Stimulated activated CD8-positive, alpha-beta memory T cell treated with anti-CD3 and anti-CD28 coated beads, Interleukin-2, amount 100 ng/mL, for 48 hours (primary cell): ENCODE measurements at regions not wholly inside any gene's neighbourhood (a gene's known extent, or its start where the extent isn't known, plus 50 kb on each side); places are given as distances from the start of the nearest gene placed in this dataset.

ENCODE experiments used
- DNase-seq, 2 donors: peaks; one replicate each; pipeline ENCODE4 v3.0.0-alpha.2; 2020; ENCODE audit warnings: low read depth in 2 of 2

DNA sequence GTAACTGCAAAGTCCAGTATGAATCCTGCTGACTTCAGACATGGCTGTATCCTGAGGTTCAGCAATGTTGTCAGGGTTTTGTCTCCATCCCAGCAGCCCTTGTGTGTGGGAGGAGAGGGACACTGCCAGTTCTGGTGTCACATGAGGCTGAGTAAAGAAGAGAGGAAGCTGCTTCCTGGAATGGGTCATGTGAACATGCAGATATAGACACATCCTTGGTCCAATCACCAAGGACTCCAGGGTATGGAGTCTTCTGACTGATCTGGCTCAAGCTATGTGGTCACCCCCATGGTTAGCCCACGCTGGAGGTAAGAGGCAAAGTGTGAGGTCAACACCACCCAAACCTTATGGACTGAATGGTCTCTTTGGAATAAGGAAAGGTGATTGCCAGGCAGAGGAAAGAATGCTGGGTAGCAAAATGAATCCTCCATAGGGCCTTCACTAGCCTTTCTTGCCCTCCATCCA lies 134.4 kb upstream of the SLC1A4 start:
- no peak for DNase-seq

GRCh38 chr2:64857581-64858471 lies 131.4 kb upstream of the SLC1A4 start:
- DNase-seq: no peak

- DNase-seq: no peak
Measured at GRCh38 chr2:64858541-64859311, 130.5 kb upstream of the SLC1A4 start.

GRCh38 chr2:64859312-64860212 lies 129.6 kb upstream of the SLC1A4 start:
- no peak for DNase-seq

GRCh38 chr2:64860276-64860885 lies 128.8 kb upstream of the SLC1A4 start:
- no peak for DNase-seq

DNA sequence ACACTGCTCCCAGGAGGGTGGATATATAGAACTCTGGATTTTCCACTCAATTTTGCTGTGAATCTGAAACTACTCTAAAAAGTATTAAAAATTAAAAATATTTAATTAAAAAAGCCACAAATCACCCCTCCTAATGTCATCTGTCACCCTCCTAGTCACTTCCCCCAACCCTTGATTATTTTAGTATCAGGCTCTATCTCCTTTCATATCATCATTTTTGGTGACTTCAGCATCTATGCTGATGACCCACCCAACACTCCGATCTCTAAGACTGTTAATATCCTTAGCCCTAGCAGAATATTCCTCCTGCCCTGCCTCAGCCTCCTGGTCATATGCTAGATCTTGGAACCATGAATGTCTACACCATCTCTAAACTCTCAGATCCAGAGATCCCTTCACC lies 128.3 kb upstream of the SLC1A4 start:
- DNase-seq: no peak

DNA sequence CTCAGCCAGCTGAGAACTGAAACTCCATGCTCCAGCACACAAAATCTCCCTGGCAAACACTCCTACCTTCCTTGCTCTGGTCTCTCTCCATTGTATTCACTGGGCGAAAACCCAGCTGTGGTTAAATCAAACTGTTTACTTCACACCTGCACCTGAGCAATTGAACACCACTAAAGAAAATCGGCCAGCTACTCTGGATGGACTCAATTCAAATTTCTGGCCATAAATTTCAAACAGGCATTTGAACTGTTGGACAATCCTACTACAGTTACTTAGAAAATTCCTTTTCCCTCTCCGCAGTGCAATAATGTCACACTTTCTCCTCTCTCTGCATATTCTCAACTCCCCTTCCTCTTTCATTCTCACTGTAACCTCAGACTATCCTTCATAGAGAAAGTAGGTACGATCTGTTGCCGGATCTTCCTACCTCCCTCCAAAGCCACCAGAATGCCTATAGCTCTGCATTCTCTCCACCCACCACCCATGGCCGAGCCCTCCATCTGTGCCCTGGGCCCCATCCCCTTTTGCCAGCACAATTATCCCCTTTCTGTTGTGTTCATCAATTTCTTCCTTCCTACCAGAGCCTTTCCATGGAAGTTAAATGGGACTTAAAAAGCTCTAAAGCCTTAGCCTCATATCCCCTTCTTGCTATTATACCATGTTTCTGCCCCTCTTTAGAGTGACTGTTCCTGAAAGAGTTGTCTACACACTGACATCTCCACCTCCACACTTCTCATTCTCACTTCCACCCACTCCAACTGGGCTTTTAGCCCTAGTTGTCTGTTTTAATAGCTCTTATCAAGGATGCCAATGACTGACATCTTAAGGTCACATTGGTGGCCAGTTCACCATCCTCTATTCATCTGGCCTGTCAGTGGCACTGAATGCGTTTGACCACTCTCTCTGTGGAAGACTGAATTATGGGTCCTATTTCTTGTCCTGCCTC lies 127.5 kb upstream of the SLC1A4 start:
- no peak for DNase-seq

- no peak for DNase-seq
Measured at GRCh38 chr2:64862623-64863022, 126.6 kb upstream of the SLC1A4 start.

DNA sequence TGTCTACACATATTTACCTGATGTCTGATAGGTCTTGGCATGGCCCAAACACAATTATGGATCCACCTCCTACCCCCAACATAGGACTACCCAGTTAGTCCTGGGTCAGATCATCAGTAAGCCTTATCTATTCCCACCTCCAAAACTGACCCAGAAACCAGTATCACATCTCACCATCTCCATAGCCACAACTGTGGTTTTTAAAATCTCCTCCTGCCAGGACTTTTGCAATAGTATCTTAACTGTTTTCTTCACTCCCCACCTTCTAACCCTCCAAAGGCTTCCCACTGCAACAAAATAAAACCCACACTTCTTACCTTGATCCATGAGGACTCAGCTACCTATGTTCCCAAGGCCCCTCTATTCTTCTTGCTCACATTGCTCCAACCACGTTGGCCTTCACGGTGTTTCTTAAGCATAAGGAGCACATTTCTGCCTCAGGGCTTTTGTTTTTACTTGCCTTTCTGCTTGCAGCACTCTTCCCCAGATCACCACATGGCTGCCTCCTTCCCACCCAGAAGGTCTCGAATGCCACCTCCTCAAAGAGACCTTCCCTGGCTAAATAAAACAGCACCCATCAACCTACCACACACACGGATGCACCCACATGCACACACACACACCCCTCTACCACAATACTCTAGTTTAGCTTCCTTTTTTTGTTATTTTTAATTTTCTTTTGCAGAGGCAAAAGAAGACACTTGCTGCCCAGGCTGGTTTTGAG lies 125.9 kb upstream of the SLC1A4 start:
- no peak for DNase-seq

DNA sequence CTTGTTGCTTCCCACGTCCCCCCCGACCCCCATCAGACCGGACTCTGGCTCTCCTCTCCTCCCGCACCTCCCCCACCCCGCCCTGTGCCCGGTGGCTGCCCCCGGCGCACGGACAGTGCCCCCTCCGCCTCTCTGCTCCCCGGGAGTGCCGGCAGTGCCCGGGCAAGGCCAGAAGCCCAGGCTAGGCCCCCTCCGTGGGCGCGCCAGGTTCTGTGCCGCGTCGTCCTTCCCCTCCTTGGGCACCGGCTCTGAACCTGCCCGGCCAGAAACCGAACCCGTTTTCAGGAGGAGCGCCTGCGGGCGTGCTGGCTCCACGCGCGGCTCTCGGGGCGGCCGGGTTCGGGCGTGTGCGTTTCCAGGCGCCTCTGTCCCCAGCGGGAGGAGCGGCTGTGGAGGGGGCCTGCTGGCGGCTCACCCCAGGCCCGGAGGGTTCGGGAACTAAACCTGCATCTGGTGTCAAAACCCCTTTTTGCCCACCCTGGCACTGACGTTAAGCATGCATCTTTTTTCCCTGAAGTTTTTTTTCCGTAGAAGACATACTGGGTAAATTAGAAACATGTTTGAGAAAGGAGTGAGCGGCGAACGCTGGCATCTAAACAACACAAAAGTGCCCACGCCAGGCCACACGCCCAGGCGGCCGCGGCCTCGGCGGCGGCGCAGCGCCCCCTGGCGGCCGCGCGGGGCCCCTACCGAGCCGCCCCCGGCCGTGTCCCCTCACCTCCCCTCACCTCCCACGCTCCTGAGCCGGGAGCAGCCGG lies 123.9 kb upstream of the SLC1A4 start:
- DNase-seq: peak; percentile 36 to 42

DNA sequence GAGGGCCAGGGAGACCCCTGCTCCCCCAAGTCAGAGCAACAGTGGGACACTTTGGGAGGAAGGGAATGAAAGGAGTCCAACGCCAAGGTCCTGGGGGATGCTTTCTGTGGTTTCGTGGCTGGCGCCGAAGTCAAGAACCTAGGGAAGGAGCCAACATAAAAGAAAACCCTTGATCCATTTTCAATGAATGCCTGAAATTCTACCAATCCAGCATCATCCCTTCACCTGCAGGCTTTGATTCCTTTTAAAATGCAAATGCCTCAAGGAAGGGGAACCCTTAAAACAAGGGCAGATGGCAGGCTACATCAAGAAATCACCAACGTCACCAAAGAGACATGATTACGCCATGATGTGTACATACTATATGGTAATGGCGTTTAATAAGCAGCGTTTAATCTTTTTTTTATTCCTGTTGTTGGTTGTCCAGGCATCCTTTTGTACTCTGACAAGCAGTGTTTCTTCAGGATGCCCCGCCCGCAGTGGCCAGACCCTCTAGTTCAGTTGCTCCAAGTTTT lies 123.3 kb upstream of the SLC1A4 start:
- no peak for DNase-seq

- DNase-seq: no peak
Measured at GRCh38 chr2:64866797-64867196, 122.4 kb upstream of the SLC1A4 start.

- DNase-seq: no peak
Measured at GRCh38 chr2:64867253-64867996, 121.8 kb upstream of the SLC1A4 start.

GRCh38 chr2:64869126-64869525 lies 120.1 kb upstream of the SLC1A4 start:
- no peak for DNase-seq

DNA sequence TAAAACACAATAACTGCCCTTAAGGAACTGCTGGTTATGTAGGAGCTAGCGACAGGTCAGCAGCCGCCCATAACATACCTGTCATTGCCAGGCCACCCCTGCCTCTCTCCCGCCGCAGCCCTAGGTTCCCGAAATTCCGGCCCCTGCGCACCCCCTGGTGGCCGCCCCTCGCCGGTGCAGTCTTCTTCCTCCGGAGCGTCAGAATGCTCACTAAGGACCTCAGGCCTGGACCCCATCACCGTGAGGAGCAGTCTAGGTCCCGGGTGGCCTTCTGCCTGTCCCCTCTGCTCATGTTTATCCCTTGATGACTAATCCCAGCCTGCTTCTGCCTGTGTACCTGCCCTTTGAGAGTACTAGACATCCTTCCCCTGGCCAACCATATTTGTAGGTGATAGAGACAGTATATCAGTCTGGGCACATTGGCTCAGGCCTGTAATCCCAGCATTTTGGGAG lies 115.7 kb upstream of the SLC1A4 start:
- peak; percentile 69 to 78 for DNase-seq

DNA sequence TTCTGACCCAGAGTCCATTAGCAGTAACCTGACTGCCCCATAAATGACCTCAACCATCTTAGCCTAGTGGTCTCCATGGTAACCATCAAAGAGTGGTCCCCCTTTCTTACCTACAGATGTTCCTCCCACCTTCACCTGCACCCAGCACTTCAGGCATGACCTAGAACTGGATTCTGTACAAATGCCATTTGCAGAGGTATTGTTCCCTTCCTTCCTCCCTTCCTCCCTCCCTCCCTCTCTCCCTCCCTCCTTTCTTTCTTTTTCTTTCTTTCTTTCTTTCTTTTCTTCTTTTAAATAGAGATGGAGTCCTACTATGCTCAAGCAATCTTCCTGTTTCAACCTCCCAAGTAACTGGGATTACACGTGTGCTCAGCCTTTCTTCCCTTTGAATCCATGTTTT lies 114.6 kb upstream of the SLC1A4 start:
- DNase-seq: no peak

DNA sequence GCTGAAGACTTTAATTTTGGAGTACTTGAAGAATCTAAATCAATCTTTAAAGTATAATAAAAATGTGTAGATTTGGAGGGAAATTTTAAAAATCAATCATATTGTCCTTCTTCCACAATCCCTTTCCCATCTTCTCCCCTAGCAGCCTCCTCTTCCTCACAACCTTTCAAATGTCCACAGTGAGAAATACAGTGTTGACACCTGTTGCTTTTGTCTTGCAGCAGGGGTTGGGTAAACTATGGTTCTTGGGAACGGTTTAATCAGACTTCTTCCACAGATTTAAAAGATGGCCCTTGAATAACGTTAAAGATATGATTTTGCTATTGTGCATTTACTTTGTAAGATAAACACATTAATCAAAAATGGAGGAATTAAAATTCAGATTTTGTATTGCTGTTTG lies 113.8 kb upstream of the SLC1A4 start:
- no peak for DNase-seq

GRCh38 chr2:64876137-64876647 lies 113.0 kb upstream of the SLC1A4 start:
- DNase-seq: no peak
